H1 (cell line): ENCODE measurements at regions not wholly inside any gene's neighbourhood (a gene's known extent, or its start where the extent isn't known, plus 50 kb on each side); places are given as distances from the start of the nearest gene placed in this dataset.

Source experiments
- BACH1 ChIP-seq: IDR thresholded peaks from 2 replicates; pipeline ENCODE4 v1.6.1; 2012; ENCODE audit warnings: low read length, improper control_type of control experiment
- BCL11A ChIP-seq, 2 experiments: IDR thresholded peaks; one replicate each; pipeline ENCODE4 v1.6.1; 2011; ENCODE audit warnings: low read depth in 2 of 2, low read length in 2 of 2, mild to moderate bottlenecking in 2 of 2
- CHD2 ChIP-seq: IDR thresholded peaks from 2 replicates; pipeline ENCODE4 v1.6.1; 2012; ENCODE audit warnings: low read length, improper control_type of control experiment
- TAF1 ChIP-seq: IDR thresholded peaks from 2 replicates; pipeline ENCODE4 v1.6.1; 2011; ENCODE audit warnings: mild to moderate bottlenecking, low read depth, low read length
- TBP ChIP-seq: IDR thresholded peaks from 2 replicates; pipeline ENCODE4 v1.6.1; 2011; ENCODE audit warnings: low read depth, low read length, improper control_type of control experiment
- TF ChIP-seq, protein P1 (sequence below): fragments of 300-600 bp; sonication (generic); IDR thresholded peaks from 2 replicates; pipeline ENCODE4 v1.7.1; 2012; ENCODE audit warnings: low read length, moderate library complexity, mild to moderate bottlenecking, inconsistent platforms; ENCODE audit not compliant: insufficient replicate concordance
- TF ChIP-seq, protein P2 (sequence below): IDR thresholded peaks from 2 replicates; pipeline ENCODE4 v1.6.1; 2011; ENCODE audit warnings: low read depth, mild to moderate bottlenecking, low read length; ENCODE audit not compliant: insufficient read depth

DNA sequence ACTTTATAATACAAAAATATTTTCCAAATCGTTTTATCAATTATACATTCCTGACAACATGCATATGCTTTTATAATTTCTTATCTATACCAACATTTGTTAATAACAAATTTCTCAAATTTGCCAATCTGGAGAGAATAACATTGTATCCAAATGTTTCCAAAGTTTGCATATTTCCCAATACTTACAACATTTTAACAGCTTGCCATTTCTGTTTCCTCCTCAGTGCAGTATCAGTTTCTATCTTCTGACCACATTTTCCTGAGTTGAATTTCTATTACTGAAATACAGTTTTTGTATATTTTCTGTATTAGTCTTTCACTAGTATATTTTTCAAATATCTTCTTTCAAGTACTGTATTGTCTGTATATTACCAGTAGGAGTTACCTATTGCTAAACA is 1594.3 kb downstream of the PLA2G4A start (continued):
- TF ChIP-seq, protein P1, sequence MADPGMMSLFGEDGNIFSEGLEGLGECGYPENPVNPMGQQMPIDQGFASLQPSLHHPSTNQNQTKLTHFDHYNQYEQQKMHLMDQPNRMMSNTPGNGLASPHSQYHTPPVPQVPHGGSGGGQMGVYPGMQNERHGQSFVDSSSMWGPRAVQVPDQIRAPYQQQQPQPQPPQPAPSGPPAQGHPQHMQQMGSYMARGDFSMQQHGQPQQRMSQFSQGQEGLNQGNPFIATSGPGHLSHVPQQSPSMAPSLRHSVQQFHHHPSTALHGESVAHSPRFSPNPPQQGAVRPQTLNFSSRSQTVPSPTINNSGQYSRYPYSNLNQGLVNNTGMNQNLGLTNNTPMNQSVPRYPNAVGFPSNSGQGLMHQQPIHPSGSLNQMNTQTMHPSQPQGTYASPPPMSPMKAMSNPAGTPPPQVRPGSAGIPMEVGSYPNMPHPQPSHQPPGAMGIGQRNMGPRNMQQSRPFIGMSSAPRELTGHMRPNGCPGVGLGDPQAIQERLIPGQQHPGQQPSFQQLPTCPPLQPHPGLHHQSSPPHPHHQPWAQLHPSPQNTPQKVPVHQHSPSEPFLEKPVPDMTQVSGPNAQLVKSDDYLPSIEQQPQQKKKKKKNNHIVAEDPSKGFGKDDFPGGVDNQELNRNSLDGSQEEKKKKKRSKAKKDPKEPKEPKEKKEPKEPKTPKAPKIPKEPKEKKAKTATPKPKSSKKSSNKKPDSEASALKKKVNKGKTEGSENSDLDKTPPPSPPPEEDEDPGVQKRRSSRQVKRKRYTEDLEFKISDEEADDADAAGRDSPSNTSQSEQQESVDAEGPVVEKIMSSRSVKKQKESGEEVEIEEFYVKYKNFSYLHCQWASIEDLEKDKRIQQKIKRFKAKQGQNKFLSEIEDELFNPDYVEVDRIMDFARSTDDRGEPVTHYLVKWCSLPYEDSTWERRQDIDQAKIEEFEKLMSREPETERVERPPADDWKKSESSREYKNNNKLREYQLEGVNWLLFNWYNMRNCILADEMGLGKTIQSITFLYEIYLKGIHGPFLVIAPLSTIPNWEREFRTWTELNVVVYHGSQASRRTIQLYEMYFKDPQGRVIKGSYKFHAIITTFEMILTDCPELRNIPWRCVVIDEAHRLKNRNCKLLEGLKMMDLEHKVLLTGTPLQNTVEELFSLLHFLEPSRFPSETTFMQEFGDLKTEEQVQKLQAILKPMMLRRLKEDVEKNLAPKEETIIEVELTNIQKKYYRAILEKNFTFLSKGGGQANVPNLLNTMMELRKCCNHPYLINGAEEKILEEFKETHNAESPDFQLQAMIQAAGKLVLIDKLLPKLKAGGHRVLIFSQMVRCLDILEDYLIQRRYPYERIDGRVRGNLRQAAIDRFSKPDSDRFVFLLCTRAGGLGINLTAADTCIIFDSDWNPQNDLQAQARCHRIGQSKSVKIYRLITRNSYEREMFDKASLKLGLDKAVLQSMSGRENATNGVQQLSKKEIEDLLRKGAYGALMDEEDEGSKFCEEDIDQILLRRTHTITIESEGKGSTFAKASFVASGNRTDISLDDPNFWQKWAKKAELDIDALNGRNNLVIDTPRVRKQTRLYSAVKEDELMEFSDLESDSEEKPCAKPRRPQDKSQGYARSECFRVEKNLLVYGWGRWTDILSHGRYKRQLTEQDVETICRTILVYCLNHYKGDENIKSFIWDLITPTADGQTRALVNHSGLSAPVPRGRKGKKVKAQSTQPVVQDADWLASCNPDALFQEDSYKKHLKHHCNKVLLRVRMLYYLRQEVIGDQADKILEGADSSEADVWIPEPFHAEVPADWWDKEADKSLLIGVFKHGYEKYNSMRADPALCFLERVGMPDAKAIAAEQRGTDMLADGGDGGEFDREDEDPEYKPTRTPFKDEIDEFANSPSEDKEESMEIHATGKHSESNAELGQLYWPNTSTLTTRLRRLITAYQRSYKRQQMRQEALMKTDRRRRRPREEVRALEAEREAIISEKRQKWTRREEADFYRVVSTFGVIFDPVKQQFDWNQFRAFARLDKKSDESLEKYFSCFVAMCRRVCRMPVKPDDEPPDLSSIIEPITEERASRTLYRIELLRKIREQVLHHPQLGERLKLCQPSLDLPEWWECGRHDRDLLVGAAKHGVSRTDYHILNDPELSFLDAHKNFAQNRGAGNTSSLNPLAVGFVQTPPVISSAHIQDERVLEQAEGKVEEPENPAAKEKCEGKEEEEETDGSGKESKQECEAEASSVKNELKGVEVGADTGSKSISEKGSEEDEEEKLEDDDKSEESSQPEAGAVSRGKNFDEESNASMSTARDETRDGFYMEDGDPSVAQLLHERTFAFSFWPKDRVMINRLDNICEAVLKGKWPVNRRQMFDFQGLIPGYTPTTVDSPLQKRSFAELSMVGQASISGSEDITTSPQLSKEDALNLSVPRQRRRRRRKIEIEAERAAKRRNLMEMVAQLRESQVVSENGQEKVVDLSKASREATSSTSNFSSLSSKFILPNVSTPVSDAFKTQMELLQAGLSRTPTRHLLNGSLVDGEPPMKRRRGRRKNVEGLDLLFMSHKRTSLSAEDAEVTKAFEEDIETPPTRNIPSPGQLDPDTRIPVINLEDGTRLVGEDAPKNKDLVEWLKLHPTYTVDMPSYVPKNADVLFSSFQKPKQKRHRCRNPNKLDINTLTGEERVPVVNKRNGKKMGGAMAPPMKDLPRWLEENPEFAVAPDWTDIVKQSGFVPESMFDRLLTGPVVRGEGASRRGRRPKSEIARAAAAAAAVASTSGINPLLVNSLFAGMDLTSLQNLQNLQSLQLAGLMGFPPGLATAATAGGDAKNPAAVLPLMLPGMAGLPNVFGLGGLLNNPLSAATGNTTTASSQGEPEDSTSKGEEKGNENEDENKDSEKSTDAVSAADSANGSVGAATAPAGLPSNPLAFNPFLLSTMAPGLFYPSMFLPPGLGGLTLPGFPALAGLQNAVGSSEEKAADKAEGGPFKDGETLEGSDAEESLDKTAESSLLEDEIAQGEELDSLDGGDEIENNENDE = no peak
- TF ChIP-seq TBP = no peak
- no peak for TF ChIP-seq BACH1
- no peak for TF ChIP-seq TAF1
- no peak for TF ChIP-seq BCL11A (IDR thresholded peaks at IDR 0.05; ENCODE audit: low read depth in 2 of 2, low read length in 2 of 2)
- TF ChIP-seq, protein P2, sequence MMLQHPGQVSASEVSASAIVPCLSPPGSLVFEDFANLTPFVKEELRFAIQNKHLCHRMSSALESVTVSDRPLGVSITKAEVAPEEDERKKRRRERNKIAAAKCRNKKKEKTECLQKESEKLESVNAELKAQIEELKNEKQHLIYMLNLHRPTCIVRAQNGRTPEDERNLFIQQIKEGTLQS = no peak
- TF ChIP-seq CHD2 = no peak
- TF ChIP-seq, all 59 proteins: peak for 0
